H9 (cell line): ENCODE measurements at regions not wholly inside any gene's neighbourhood (a gene's known extent, or its start where the extent isn't known, plus 50 kb on each side); places are given as distances from the start of the nearest gene placed in this dataset.

Experiments
- DNase-seq: peaks from one replicate; pipeline ENCODE4 v3.0.0-alpha.2; 2017
- H2AFZ ChIP-seq: one replicate; pipeline ENCODE4 v1.6.1; 2013; ENCODE audit warnings: mild to moderate bottlenecking, low read length, control low read depth, moderate library complexity
- H2AK5ac ChIP-seq: 2 replicates; pipeline ENCODE4 v1.6.1; 2013; ENCODE audit warnings: low read length, control low read depth, mixed read lengths; ENCODE audit not compliant: insufficient read length
- H2BK120ac ChIP-seq: one replicate; pipeline ENCODE4 v1.6.1; 2013; ENCODE audit warnings: low read depth, mild to moderate bottlenecking, low read length, control low read depth, inconsistent platforms; ENCODE audit not compliant: poor library complexity, severe bottlenecking
- H2BK12ac ChIP-seq: 2 replicates; pipeline ENCODE4 v1.6.1; 2013; ENCODE audit warnings: low read length, control low read depth, mixed read lengths, low read depth; ENCODE audit not compliant: insufficient read length
- H2BK15ac ChIP-seq: 2 replicates; pipeline ENCODE4 v1.6.1; 2013; ENCODE audit warnings: low read depth, low read length, control low read depth
- H2BK20ac ChIP-seq: one replicate; pipeline ENCODE4 v1.6.1; 2013; ENCODE audit warnings: low read depth, mild to moderate bottlenecking, low read length, control low read depth, inconsistent platforms; ENCODE audit not compliant: poor library complexity, severe bottlenecking
- H2BK5ac ChIP-seq: 2 replicates; pipeline ENCODE4 v1.6.1; 2013; ENCODE audit warnings: low read length, control low read depth, mixed read lengths; ENCODE audit not compliant: insufficient read length
- H3K14ac ChIP-seq: 2 replicates; pipeline ENCODE4 v1.6.1; 2013; ENCODE audit warnings: low read length, control low read depth; ENCODE audit not compliant: insufficient read depth
- H3K18ac ChIP-seq: 2 replicates; pipeline ENCODE4 v1.6.1; 2013; ENCODE audit warnings: low read depth, mild to moderate bottlenecking, mixed read lengths, low read length, control low read depth; ENCODE audit not compliant: insufficient read length
- H3K23ac ChIP-seq: 2 replicates; pipeline ENCODE4 v1.6.1; 2013; ENCODE audit warnings: low read length, control low read depth, mixed read lengths, low read depth; ENCODE audit not compliant: insufficient read length
- H3K23me2 ChIP-seq: 2 replicates; pipeline ENCODE4 v1.6.1; 2013; ENCODE audit warnings: low read depth, mild to moderate bottlenecking, mixed read lengths, low read length, control low read depth; ENCODE audit not compliant: insufficient read length, poor library complexity, severe bottlenecking
- H3K27ac ChIP-seq: 2 replicates; pipeline ENCODE4 v1.5.1; 2013; ENCODE audit warnings: low read length, control low read depth, mixed read lengths, low read depth; ENCODE audit not compliant: insufficient read length
- H3K27me3 ChIP-seq: 2 replicates; pipeline ENCODE4 v1.6.1; 2013; ENCODE audit warnings: low read length, control low read depth, inconsistent platforms; ENCODE audit not compliant: insufficient read depth
- H3K4ac ChIP-seq: 2 replicates; pipeline ENCODE4 v1.6.1; 2013; ENCODE audit warnings: low read depth, mild to moderate bottlenecking, control low read depth, inconsistent platforms, low read length, moderate library complexity
- H3K4me1 ChIP-seq: 2 replicates; pipeline ENCODE4 v1.6.1; 2013; ENCODE audit warnings: low read length, control low read depth, inconsistent platforms; ENCODE audit not compliant: insufficient read depth
- H3K4me2 ChIP-seq: 2 replicates; pipeline ENCODE4 v1.6.1; 2013; ENCODE audit warnings: low read length, control low read depth, mixed read lengths; ENCODE audit not compliant: insufficient read length, insufficient read depth
- H3K56ac ChIP-seq: 2 replicates; pipeline ENCODE4 v1.6.1; 2013; ENCODE audit warnings: low read depth, mild to moderate bottlenecking, mixed read lengths, low read length, control low read depth; ENCODE audit not compliant: insufficient read length
- H3K79me1 ChIP-seq: 2 replicates; pipeline ENCODE4 v1.6.1; 2013; ENCODE audit warnings: low read depth, mild to moderate bottlenecking, moderate library complexity, low read length, control low read depth, inconsistent platforms; ENCODE audit not compliant: insufficient read depth, poor library complexity, severe bottlenecking
- H3K79me2 ChIP-seq: 2 replicates; pipeline ENCODE4 v1.6.1; 2013; ENCODE audit warnings: low read length, control low read depth, inconsistent platforms; ENCODE audit not compliant: insufficient read depth
- H3K9ac ChIP-seq: 2 replicates; pipeline ENCODE4 v1.6.1; 2013; ENCODE audit warnings: low read length, control low read depth, mixed read lengths; ENCODE audit not compliant: insufficient read length; ENCODE audit errors: extremely low read depth
- H3K9me3 ChIP-seq: one replicate; pipeline ENCODE4 v1.6.1; 2013; ENCODE audit warnings: low read depth, low read length, inconsistent platforms; ENCODE audit not compliant: control insufficient read depth
- H3T11ph ChIP-seq: one replicate; pipeline ENCODE4 v1.6.1; 2013; ENCODE audit warnings: mild to moderate bottlenecking, low read length, control low read depth, inconsistent platforms
- H4K20me1 ChIP-seq: one replicate; pipeline ENCODE4 v1.6.1; 2013; ENCODE audit not compliant: control insufficient read depth, insufficient read length, insufficient read depth
- H4K5ac ChIP-seq: 2 replicates; pipeline ENCODE4 v1.6.1; 2013; ENCODE audit warnings: low read depth, mild to moderate bottlenecking, mixed read lengths, low read length, control low read depth; ENCODE audit not compliant: insufficient read length
- H4K8ac ChIP-seq: replicated peaks from 2 replicates; pipeline ENCODE4 v1.6.1; 2013; ENCODE audit warnings: low read length, control low read depth, mixed read lengths, low read depth; ENCODE audit not compliant: insufficient read length
- H4K91ac ChIP-seq: 2 replicates; pipeline ENCODE4 v1.6.1; 2013; ENCODE audit warnings: low read depth, mild to moderate bottlenecking, moderate library complexity, mixed read lengths, low read length, control low read depth; ENCODE audit not compliant: insufficient read length
- H3K27ac Mint-ChIP-seq, 3 experiments: 2 replicates in 2 of 3; 3 replicates in 1 of 3; pipeline ENCODE4 v1.8.0; 2020 to 2021; ENCODE audit warnings: mixed read lengths in 3 of 3, mild to moderate bottlenecking in 1 of 3, moderate library complexity in 1 of 3
- H3K27me3 Mint-ChIP-seq: 2 replicates; pipeline ENCODE4 v1.8.0; 2021; ENCODE audit warnings: low read depth, mild to moderate bottlenecking, moderate library complexity, mixed read lengths
- H3K36me3 Mint-ChIP-seq, 3 experiments: 2 replicates in 2 of 3; 3 replicates in 1 of 3; pipeline ENCODE4 v1.8.0; 2020 to 2021; ENCODE audit warnings: low read depth in 3 of 3, mixed read lengths in 3 of 3; ENCODE audit not compliant: insufficient read depth in 1 of 3
- H3K4me1 Mint-ChIP-seq, 2 experiments: 2 replicates each; pipeline ENCODE4 v1.8.0; 2020; ENCODE audit warnings: mixed read lengths in 2 of 2
- H3K4me3 Mint-ChIP-seq, 2 experiments: 2 replicates in 1 of 2; 3 replicates in 1 of 2; pipeline ENCODE4 v1.8.0; 2020 to 2021; ENCODE audit warnings: mild to moderate bottlenecking in 2 of 2, mixed read lengths in 2 of 2, moderate library complexity in 1 of 2
- H3K9me3 Mint-ChIP-seq, 2 experiments: 2 replicates in 1 of 2; 3 replicates in 1 of 2; pipeline ENCODE4 v1.8.0; 2020; ENCODE audit warnings: mild to moderate bottlenecking in 2 of 2, mixed read lengths in 2 of 2, moderate library complexity in 1 of 2
- WGBS: extraction: QIAGEN DNeasy Blood & Tissue Kit; methylation state at CpG from one replicate; pipeline ENCODE4 v1.1.7; 2013; ENCODE audit warnings: missing lambda C conversion rate, low lambda C conversion rate, mixed read lengths; ENCODE audit not compliant: insufficient read length; ENCODE audit errors: extremely low coverage; 5-methylcytosine and 5-hydroxymethylcytosine counted together
- TF ChIP-seq, protein P1 (sequence below): fragments of 200-600 bp; sonication (generic); conservative IDR thresholded peaks from 3 replicates; pipeline ENCODE4 v1.8.0; 2021; ENCODE audit warnings: antibody characterized with exemption, mild to moderate bottlenecking

DNA sequence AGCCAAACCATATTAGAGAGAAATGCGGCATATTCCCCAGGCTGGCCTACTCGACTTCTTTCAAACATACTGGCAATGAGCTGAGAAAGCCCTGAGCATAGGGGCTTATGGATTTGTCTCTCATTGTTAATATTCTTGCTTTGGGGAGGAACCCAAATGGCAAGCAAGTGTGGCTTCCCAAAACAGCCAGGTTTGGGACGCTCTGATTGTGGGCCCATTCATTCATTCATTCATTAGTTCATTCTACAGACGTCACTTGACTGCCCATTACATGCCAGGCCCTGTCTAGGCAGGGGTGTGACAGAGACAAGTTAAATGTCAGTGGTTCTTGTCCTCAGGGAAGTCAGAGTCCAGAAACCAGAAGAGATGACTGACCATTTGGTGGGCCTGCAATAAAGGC is 77.4 kb upstream of the THBS1 start:
- no peak overlapping the region for H3K4me3 Mint-ChIP-seq
- Histone ChIP-seq H3T11ph (no peak overlapping the region), H3K23me2 (no peaks in the 10 kb centered on the region), H2AK5ac (no peak overlapping the region), H3K79me2 (no peaks in the 10 kb centered on the region), H2BK20ac (no peak overlapping the region), H2BK120ac (no peak overlapping the region), H3K4ac (no peak overlapping the region), H3K27ac (no peak overlapping the region), H3K4me1 (no peaks in the 10 kb centered on the region), H3K27me3 (no peaks in the 10 kb centered on the region), H2BK5ac (no peak overlapping the region), H3K9ac (no peak overlapping the region), H2BK15ac (no peak overlapping the region), H4K91ac (no peak overlapping the region), H3K9me3 (no peaks in the 10 kb centered on the region), H2AFZ (no peak overlapping the region), H3K18ac (no peak overlapping the region), H3K56ac (no peak overlapping the region), H4K20me1 (no peaks in the 10 kb centered on the region), H3K14ac (no peak overlapping the region), H3K23ac (no peak overlapping the region), H3K79me1 (no peaks in the 10 kb centered on the region), H3K4me2 (no peak overlapping the region), H2BK12ac (no peak overlapping the region), H4K8ac (no peak overlapping the region), H4K5ac (no peak overlapping the region)
- H3K36me3 Mint-ChIP-seq = no peaks in the 10 kb centered on the region
- no peaks in the 10 kb centered on the region for H3K9me3 Mint-ChIP-seq
- H3K27me3 Mint-ChIP-seq = peaks cover 3% of the 10 kb centered on the region
- WGBS = no CpG with 5 or more reads among the region's 4 CpGs
- no peak overlapping the region for H3K27ac Mint-ChIP-seq
- TF ChIP-seq, protein P1, sequence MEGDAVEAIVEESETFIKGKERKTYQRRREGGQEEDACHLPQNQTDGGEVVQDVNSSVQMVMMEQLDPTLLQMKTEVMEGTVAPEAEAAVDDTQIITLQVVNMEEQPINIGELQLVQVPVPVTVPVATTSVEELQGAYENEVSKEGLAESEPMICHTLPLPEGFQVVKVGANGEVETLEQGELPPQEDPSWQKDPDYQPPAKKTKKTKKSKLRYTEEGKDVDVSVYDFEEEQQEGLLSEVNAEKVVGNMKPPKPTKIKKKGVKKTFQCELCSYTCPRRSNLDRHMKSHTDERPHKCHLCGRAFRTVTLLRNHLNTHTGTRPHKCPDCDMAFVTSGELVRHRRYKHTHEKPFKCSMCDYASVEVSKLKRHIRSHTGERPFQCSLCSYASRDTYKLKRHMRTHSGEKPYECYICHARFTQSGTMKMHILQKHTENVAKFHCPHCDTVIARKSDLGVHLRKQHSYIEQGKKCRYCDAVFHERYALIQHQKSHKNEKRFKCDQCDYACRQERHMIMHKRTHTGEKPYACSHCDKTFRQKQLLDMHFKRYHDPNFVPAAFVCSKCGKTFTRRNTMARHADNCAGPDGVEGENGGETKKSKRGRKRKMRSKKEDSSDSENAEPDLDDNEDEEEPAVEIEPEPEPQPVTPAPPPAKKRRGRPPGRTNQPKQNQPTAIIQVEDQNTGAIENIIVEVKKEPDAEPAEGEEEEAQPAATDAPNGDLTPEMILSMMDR = no peak
- no peak for DNase-seq
- H3K4me1 Mint-ChIP-seq = peaks cover 0 to 2% of the 10 kb centered on the region in 2 experiments; a peak in 2 of 4 replicates
